HL-60 (cell line): ENCODE measurements at regions not wholly inside any gene's neighbourhood (a gene's known extent, or its start where the extent isn't known, plus 50 kb on each side); places are given as distances from the start of the nearest gene placed in this dataset.

ENCODE experiments used
- DNase-seq, 2 experiments: peaks; one replicate each; pipeline ENCODE4 v3.0.0-alpha.2; 2010 to 2020; ENCODE audit warnings: low read depth in 1 of 2, low spot score in 1 of 2
- H3K27ac ChIP-seq: fragments of 250-450 bp; sonication (Bioruptor Pico); replicated peaks from 2 replicates; pipeline ENCODE4 v1.5.1; 2020; ENCODE audit warnings: mild to moderate bottlenecking, moderate library complexity
- H3K27me3 ChIP-seq: fragments of 250-450 bp; sonication (Bioruptor Pico); 2 replicates; pipeline ENCODE4 v1.5.1; 2021; ENCODE audit warnings: mild to moderate bottlenecking, moderate library complexity; ENCODE audit not compliant: insufficient read depth, poor library complexity, severe bottlenecking
- H3K4me3 ChIP-seq: replicated peaks from 2 replicates; pipeline ENCODE4 v1.5.1; 2011; ENCODE audit warnings: mild to moderate bottlenecking, control low read depth, low read length; ENCODE audit not compliant: insufficient read depth
- GABPA ChIP-seq: IDR thresholded peaks from 2 replicates; pipeline ENCODE4 v1.6.1; 2012; ENCODE audit warnings: low read depth
- POLR2AphosphoS5 ChIP-seq: IDR thresholded peaks from 2 replicates; pipeline ENCODE4 v1.6.1; 2012; ENCODE audit warnings: low read depth
- SPI1 ChIP-seq: IDR thresholded peaks from 2 replicates; pipeline ENCODE4 v1.6.1; 2012; ENCODE audit warnings: low read depth, mild to moderate bottlenecking, borderline replicate concordance
- TF ChIP-seq, protein P1 (sequence below): IDR thresholded peaks from 2 replicates; pipeline ENCODE4 v1.6.1; 2012; ENCODE audit warnings: low read depth; ENCODE audit not compliant: insufficient replicate concordance
- TF ChIP-seq, protein P2 (sequence below): IDR thresholded peaks from one replicate; pipeline ENCODE4 v1.5.1; 2011; ENCODE audit warnings: low read length, control low read depth, inconsistent platforms; ENCODE audit not compliant: insufficient read depth

DNA sequence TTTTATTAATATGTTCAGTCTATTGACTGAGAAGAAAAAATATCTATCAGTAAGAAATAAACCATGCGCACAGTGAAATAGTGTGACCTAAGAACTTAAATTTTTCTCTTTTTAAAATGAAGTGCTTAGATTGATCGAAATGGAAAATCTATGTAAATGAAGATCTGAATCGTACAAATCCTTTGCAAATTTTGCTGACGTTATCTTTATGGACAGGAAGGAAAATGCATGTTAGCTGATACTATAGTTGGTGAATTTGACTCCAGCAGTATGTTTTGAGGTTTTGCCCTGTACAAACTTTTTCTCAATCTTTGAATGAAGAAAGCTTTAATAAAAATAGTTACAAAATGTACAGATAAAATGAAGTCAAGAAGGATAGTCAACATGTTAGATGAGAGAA lies 82.9 kb downstream of the NRN1 start:
- TF ChIP-seq, protein P1, sequence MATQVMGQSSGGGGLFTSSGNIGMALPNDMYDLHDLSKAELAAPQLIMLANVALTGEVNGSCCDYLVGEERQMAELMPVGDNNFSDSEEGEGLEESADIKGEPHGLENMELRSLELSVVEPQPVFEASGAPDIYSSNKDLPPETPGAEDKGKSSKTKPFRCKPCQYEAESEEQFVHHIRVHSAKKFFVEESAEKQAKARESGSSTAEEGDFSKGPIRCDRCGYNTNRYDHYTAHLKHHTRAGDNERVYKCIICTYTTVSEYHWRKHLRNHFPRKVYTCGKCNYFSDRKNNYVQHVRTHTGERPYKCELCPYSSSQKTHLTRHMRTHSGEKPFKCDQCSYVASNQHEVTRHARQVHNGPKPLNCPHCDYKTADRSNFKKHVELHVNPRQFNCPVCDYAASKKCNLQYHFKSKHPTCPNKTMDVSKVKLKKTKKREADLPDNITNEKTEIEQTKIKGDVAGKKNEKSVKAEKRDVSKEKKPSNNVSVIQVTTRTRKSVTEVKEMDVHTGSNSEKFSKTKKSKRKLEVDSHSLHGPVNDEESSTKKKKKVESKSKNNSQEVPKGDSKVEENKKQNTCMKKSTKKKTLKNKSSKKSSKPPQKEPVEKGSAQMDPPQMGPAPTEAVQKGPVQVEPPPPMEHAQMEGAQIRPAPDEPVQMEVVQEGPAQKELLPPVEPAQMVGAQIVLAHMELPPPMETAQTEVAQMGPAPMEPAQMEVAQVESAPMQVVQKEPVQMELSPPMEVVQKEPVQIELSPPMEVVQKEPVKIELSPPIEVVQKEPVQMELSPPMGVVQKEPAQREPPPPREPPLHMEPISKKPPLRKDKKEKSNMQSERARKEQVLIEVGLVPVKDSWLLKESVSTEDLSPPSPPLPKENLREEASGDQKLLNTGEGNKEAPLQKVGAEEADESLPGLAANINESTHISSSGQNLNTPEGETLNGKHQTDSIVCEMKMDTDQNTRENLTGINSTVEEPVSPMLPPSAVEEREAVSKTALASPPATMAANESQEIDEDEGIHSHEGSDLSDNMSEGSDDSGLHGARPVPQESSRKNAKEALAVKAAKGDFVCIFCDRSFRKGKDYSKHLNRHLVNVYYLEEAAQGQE: no peak
- TF ChIP-seq GABPA (no peak), SPI1 (no peak)
- no peak overlapping the region for H3K4me3 ChIP-seq
- no peaks in the 10 kb centered on the region for H3K27me3 ChIP-seq
- DNase-seq: no peak
- no peak overlapping the region for H3K27ac ChIP-seq

DNA sequence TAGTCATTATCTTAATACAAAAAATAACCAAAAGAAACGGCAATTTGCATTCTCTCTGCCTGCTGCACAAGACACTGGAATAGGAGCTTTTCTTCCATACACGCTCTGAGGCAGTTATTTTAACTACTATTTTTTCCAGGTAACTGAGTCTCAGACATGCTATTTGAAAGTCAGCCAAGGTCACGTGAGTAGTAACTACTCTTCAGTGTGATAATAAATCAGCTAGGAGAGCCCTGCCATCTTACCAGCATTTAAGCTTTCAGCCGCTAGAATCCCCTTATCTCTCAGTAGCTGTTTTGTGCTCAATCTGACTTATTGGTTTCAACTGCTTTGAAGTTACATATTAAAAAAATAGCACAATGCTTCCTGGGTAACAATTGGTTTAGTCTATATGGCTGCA lies 84.5 kb downstream of the NRN1 start:
- no peak overlapping the region for H3K4me3 ChIP-seq
- no peak overlapping the region for H3K27ac ChIP-seq
- no peaks in the 10 kb centered on the region for H3K27me3 ChIP-seq
- DNase-seq: no peak
- no peak for TF ChIP-seq POLR2AphosphoS5
- TF ChIP-seq, protein P2, sequence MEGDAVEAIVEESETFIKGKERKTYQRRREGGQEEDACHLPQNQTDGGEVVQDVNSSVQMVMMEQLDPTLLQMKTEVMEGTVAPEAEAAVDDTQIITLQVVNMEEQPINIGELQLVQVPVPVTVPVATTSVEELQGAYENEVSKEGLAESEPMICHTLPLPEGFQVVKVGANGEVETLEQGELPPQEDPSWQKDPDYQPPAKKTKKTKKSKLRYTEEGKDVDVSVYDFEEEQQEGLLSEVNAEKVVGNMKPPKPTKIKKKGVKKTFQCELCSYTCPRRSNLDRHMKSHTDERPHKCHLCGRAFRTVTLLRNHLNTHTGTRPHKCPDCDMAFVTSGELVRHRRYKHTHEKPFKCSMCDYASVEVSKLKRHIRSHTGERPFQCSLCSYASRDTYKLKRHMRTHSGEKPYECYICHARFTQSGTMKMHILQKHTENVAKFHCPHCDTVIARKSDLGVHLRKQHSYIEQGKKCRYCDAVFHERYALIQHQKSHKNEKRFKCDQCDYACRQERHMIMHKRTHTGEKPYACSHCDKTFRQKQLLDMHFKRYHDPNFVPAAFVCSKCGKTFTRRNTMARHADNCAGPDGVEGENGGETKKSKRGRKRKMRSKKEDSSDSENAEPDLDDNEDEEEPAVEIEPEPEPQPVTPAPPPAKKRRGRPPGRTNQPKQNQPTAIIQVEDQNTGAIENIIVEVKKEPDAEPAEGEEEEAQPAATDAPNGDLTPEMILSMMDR: no peak
- TF ChIP-seq GABPA: no peak
- TF ChIP-seq, protein P1: no peak
- TF ChIP-seq SPI1: no peak

DNA sequence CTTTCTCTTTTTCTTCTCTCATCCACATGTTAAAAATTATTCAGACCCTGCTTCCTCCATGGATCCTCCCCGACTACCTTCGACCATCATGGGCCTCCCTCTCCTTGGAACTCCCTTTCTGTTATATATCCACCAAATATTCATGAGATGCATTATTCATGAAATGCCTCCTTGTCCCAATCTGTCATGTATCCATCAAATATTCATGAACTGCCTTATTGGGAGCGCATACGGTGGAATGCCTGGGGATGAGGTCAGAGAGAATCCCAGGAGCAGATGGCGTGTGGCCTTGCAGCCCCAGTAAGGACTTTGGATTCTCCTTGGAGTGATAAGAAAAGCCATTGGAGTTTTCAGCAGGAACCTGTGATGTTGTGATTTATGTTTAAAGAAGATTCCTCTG lies 97.0 kb downstream of the NRN1 start:
- TF ChIP-seq GABPA: no peak
- no peak for TF ChIP-seq POLR2AphosphoS5
- TF ChIP-seq SPI1: no peak
- TF ChIP-seq, protein P2: no peak
- TF ChIP-seq, protein P1: no peak
- DNase-seq: no peak
- H3K27me3 ChIP-seq: no peaks in the 10 kb centered on the region
- H3K27ac ChIP-seq: no peak overlapping the region
- H3K4me3 ChIP-seq: no peak overlapping the region

DNA sequence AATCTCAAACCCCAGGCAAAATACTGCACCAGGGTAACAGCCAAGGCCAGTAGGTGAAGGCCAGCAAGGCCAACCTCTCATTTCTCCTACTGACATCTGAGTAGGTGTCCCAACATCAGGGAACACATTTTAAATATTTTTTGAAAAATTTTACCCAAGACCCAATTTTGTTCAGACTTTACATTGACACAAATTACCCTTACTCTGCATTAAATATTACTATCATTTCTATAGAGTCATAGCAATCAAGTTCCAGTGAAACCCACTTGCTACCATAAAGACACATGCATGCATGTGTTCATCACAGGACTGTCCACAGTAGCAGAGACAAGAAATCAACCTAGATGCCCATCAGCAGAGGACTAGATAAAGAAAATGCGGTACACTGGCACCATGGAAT lies 99.9 kb downstream of the NRN1 start:
- Histone ChIP-seq H3K4me3 (no peak overlapping the region), H3K27me3 (no peaks in the 10 kb centered on the region), H3K27ac (no peak overlapping the region)
- no peak for DNase-seq
- TF ChIP-seq POLR2AphosphoS5: no peak
- TF ChIP-seq, protein P2: no peak
- no peak for TF ChIP-seq GABPA
- TF ChIP-seq, protein P1: no peak
- no peak for TF ChIP-seq SPI1
